ENCODE measurements at regions not wholly inside any gene's neighbourhood (a gene's known extent, or its start where the extent isn't known, plus 50 kb on each side); places are given as distances from the start of the nearest gene placed in this dataset.

DNA sequence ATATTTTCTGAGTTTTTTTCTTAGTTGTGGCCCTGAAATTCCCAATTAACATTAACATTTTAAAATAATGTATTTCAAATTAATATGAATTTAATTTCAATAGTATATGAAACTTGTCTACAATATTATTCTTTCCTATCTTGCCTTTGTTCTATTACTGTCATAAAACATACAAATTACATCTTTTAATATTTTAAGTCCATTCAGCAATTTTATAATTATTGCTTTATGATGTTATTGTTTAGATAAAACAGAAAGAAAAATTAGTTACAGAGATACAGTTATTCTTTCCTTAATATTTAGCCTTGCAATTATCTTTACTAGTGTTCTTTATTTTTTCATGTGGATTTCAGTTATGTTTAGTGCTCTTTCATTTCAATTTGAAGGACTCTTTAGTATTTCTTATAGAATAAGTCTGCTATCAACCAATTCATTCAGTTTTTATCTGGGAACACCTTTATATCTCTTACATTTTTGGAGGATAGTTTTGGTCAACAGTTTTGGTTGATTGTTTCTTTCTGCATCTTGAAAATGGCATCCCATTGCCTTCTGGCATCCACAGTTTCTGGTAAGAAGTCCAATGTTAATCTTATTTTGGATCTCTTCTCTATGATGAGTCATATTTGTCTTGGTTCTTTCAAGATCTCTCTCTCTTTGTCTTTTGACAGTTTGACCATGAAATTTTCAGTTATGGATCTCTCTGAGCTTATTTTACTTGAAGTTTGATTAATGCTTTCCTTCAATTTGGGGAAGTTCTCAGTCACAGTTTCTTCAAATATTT, 76.9 kb upstream of the CHST9 start:
- no peak overlapping the region for H3K4me3 ChIP-seq (replicated peaks; ENCODE audit: insufficient read depth, low read length)
- H3K27me3 ChIP-seq (ENCODE audit: insufficient read depth, poor library complexity, severe bottlenecking), result no peaks in the 10 kb centered on the region
- TF ChIP-seq GABPA (IDR thresholded peaks at IDR 0.05; ENCODE audit: low read depth) (no peak), POLR2AphosphoS5 (IDR thresholded peaks at IDR 0.05; ENCODE audit: low read depth) (no peak), SPI1 (IDR thresholded peaks at IDR 0.05; ENCODE audit: borderline replicate concordance, low read depth) (no peak)
- TF ChIP-seq, protein P1, sequence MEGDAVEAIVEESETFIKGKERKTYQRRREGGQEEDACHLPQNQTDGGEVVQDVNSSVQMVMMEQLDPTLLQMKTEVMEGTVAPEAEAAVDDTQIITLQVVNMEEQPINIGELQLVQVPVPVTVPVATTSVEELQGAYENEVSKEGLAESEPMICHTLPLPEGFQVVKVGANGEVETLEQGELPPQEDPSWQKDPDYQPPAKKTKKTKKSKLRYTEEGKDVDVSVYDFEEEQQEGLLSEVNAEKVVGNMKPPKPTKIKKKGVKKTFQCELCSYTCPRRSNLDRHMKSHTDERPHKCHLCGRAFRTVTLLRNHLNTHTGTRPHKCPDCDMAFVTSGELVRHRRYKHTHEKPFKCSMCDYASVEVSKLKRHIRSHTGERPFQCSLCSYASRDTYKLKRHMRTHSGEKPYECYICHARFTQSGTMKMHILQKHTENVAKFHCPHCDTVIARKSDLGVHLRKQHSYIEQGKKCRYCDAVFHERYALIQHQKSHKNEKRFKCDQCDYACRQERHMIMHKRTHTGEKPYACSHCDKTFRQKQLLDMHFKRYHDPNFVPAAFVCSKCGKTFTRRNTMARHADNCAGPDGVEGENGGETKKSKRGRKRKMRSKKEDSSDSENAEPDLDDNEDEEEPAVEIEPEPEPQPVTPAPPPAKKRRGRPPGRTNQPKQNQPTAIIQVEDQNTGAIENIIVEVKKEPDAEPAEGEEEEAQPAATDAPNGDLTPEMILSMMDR (IDR thresholded peaks at IDR 0.05; ENCODE audit: insufficient read depth, low read length), result no peak
- TF ChIP-seq, protein P2, sequence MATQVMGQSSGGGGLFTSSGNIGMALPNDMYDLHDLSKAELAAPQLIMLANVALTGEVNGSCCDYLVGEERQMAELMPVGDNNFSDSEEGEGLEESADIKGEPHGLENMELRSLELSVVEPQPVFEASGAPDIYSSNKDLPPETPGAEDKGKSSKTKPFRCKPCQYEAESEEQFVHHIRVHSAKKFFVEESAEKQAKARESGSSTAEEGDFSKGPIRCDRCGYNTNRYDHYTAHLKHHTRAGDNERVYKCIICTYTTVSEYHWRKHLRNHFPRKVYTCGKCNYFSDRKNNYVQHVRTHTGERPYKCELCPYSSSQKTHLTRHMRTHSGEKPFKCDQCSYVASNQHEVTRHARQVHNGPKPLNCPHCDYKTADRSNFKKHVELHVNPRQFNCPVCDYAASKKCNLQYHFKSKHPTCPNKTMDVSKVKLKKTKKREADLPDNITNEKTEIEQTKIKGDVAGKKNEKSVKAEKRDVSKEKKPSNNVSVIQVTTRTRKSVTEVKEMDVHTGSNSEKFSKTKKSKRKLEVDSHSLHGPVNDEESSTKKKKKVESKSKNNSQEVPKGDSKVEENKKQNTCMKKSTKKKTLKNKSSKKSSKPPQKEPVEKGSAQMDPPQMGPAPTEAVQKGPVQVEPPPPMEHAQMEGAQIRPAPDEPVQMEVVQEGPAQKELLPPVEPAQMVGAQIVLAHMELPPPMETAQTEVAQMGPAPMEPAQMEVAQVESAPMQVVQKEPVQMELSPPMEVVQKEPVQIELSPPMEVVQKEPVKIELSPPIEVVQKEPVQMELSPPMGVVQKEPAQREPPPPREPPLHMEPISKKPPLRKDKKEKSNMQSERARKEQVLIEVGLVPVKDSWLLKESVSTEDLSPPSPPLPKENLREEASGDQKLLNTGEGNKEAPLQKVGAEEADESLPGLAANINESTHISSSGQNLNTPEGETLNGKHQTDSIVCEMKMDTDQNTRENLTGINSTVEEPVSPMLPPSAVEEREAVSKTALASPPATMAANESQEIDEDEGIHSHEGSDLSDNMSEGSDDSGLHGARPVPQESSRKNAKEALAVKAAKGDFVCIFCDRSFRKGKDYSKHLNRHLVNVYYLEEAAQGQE (IDR thresholded peaks at IDR 0.05; ENCODE audit: insufficient replicate concordance, low read depth), result no peak
- no peak for DNase-seq (ENCODE audit: low read depth in 1 of 2, low spot score in 1 of 2)
- H3K27ac ChIP-seq (replicated peaks), result no peak overlapping the region

DNA sequence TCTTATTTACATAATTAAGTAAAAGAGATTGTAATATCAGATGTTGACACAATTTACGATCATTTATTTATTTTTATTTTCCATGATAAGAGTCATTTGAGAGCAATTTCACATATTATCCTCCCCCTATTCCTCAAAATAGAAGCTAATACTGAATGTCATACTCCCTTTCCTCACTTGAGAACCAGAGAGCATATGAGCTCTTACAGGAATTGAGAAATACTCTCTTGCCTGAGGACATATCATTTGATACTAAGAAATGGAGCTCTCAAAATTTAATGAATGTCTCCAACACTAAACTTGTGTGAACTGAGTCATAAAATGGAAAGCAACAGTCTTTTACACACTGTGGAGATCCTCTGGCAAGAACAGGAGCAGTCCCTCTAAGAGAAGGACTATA, 68.5 kb upstream of the CHST9 start:
- no peak for DNase-seq (ENCODE audit: low read depth in 1 of 2, low spot score in 1 of 2)
- H3K4me3 ChIP-seq (replicated peaks; ENCODE audit: insufficient read depth, low read length), result no peak overlapping the region

DNA sequence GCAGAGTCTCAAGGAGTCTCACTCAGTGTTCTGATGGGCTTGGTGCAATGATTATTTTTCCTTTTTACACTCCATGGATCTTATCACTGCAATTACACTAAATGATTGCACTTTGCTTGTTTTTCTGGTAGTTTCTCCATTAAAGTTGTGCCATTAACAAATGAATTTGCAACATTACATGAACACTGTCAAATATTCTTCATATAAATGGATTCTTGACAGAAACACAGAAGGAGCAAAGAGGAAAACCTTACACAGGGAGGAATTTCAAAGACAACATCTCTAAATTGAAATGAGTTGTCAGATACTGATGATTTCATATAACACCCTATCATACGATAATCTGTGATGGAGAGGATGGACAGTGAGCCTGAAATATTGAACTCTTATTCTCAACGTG, 65.4 kb upstream of the CHST9 start:
- DNase-seq (ENCODE audit: low read depth in 1 of 2, low spot score in 1 of 2), result no peak
- H3K4me3 ChIP-seq (replicated peaks; ENCODE audit: insufficient read depth, low read length), result no peak overlapping the region
- no peak for TF ChIP-seq SPI1 (IDR thresholded peaks at IDR 0.05; ENCODE audit: borderline replicate concordance, low read depth)
- TF ChIP-seq, protein P2 (IDR thresholded peaks at IDR 0.05; ENCODE audit: insufficient replicate concordance, low read depth), result no peak

More for the DNA sequence above, 68.5 kb upstream of the CHST9 start:
- no peak for TF ChIP-seq SPI1 (IDR thresholded peaks at IDR 0.05; ENCODE audit: borderline replicate concordance, low read depth)
- TF ChIP-seq, protein P1 (IDR thresholded peaks at IDR 0.05; ENCODE audit: insufficient read depth, low read length), result no peak
- no peak for TF ChIP-seq GABPA (IDR thresholded peaks at IDR 0.05; ENCODE audit: low read depth)
- no peak for TF ChIP-seq POLR2AphosphoS5 (IDR thresholded peaks at IDR 0.05; ENCODE audit: low read depth)
- TF ChIP-seq, protein P2 (IDR thresholded peaks at IDR 0.05; ENCODE audit: insufficient replicate concordance, low read depth), result no peak
- no peak overlapping the region for H3K27ac ChIP-seq (replicated peaks)
- no peaks in the 10 kb centered on the region for H3K27me3 ChIP-seq (ENCODE audit: insufficient read depth, poor library complexity, severe bottlenecking)

More for the DNA sequence above, 65.4 kb upstream of the CHST9 start:
- no peak overlapping the region for H3K27ac ChIP-seq (replicated peaks)
- no peaks in the 10 kb centered on the region for H3K27me3 ChIP-seq (ENCODE audit: insufficient read depth, poor library complexity, severe bottlenecking)

All from HL-60 (cell line).